HG02623 (cell line): ENCODE measurements at regions not wholly inside any gene's neighbourhood (a gene's known extent, or its start where the extent isn't known, plus 50 kb on each side); places are given as distances from the start of the nearest gene placed in this dataset.
"Not testable (repeated sequence)": the region's sequence is repeated elsewhere in the genome, so short reads cannot be mapped to it uniquely, and the experiment has no call there.

Experiments
- ATAC-seq: cut with Tn5 transposase; IDR thresholded peaks from one replicate; pipeline ENCODE4 v1.9.1; 2021; ENCODE audit warnings: moderate library complexity; ENCODE audit not compliant: unreplicated experiment

GRCh38 chr13:43946281-43946680 is 66.6 kb downstream of the LACC1 start:
- no peak for ATAC-seq

GRCh38 chr13:43947897-43948458 is 68.3 kb downstream of the LACC1 start:
- no peak for ATAC-seq

- ATAC-seq, result no peak
Measured at GRCh38 chr13:43953370-43953769, 73.7 kb downstream of the LACC1 start.

- not testable (repeated sequence) for ATAC-seq
Measured at GRCh38 chr13:43956975-43957374, 77.3 kb downstream of the LACC1 start.

- no peak for ATAC-seq
Measured at GRCh38 chr13:43959291-43959690, 79.6 kb downstream of the LACC1 start.

- ATAC-seq, result no peak
Measured at GRCh38 chr13:43961909-43962308, 82.2 kb downstream of the LACC1 start.

GRCh38 chr13:43963726-43964125 is 84.0 kb downstream of the LACC1 start:
- ATAC-seq, result no peak

- no peak for ATAC-seq
Measured at GRCh38 chr13:43964698-43965458, 85.2 kb downstream of the LACC1 start.

- ATAC-seq, result no peak
Measured at GRCh38 chr13:43965459-43965845, 85.7 kb downstream of the LACC1 start.

GRCh38 chr13:43968251-43968942 is 88.7 kb downstream of the LACC1 start:
- not testable (repeated sequence) for ATAC-seq

GRCh38 chr13:43968943-43969690 is 89.4 kb downstream of the LACC1 start:
- ATAC-seq, result not testable (repeated sequence)

GRCh38 chr13:43969919-43970318 is 90.2 kb downstream of the LACC1 start:
- ATAC-seq, result not testable (repeated sequence)

GRCh38 chr13:43970520-43971242 is 91.0 kb downstream of the LACC1 start:
- not testable (repeated sequence) for ATAC-seq

- not testable (repeated sequence) for ATAC-seq
Measured at GRCh38 chr13:43971324-43971723, 91.6 kb downstream of the LACC1 start.

- ATAC-seq, result no peak
Measured at GRCh38 chr13:43977911-43978310, 98.2 kb downstream of the LACC1 start.

- ATAC-seq, result no peak
Measured at GRCh38 chr13:43978688-43979087, 99.0 kb downstream of the LACC1 start.

GRCh38 chr13:43979492-43979891 is 99.8 kb downstream of the LACC1 start:
- ATAC-seq, result no peak

GRCh38 chr13:43980587-43980986 is 100.9 kb downstream of the LACC1 start:
- ATAC-seq, result no peak

- no peak for ATAC-seq
Measured at GRCh38 chr13:43981091-43981490, 101.4 kb downstream of the LACC1 start.

GRCh38 chr13:43981512-43982301 is 102.0 kb downstream of the LACC1 start:
- no peak for ATAC-seq
